ENCODE measurements at regions not wholly inside any gene's neighbourhood (a gene's known extent, or its start where the extent isn't known, plus 50 kb on each side); places are given as distances from the start of the nearest gene placed in this dataset.
"Not testable (repeated sequence)": the region's sequence is repeated elsewhere in the genome, so short reads cannot be mapped to it uniquely, and the experiment has no call there.

DNA sequence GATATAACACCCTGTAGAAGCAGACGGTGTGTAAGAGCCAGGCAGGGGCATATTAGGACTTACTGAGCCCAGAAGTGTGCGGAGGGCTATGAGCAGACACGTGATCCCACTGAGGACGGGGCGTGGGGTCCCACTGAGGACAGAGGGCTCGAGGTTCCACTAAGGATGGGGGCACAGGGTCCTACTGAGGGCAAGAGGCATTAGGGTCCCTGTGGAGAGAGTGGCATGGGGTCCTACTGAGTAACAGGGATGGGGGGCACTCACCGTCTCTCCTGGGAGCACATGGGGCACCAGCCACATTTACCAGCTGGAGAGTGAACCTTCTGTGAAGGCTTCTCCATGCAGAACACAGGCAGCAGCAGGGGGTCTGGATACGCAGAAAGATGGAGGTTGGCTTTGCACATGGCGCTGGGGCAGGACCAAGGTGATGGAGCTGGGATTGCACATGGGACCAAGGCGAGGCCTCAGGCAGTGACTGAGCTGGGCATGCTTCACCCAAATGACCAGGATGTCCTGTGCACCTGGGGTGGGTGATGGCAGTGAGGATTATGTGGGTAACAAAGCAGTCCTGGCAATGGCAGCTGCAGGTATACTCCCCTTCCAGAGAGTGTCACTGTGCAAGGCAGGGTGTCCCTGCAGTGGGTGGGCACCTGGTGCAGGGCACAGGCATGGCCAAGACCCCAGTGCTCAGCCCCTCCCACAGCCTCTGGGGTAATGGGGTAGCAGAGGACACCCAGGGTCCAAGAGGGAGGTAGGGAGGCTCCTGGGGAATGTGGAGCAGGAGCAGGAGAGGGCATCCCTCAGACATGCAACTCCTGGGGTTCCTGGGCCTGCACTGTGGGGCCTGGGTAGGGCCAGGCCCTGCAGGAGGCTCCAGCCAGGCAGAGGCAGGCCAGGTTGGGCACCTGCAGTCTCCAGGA, 278.1 kb downstream of the TCERG1L start:
- no peak for DNase-seq

DNA sequence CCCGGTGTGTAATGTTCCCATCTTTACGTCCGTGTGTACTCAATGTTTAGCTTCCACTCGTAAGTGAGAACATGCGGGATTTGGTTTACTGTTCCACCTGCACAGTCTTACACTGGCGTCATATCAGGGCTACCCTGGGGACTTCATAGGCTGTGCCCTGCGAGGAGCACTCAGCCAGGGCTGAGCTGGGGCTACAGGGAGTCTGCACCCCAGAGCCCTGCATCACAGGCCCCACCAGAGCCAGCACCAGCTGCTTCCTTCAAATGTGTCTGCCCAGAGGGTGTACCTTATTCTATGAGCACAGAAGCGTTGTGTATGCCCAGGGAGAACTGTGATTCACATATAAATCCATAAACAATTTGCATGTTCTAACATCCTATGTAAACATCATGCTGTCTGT, 277.1 kb downstream of the TCERG1L start:
- DNase-seq, result no peak

DNA sequence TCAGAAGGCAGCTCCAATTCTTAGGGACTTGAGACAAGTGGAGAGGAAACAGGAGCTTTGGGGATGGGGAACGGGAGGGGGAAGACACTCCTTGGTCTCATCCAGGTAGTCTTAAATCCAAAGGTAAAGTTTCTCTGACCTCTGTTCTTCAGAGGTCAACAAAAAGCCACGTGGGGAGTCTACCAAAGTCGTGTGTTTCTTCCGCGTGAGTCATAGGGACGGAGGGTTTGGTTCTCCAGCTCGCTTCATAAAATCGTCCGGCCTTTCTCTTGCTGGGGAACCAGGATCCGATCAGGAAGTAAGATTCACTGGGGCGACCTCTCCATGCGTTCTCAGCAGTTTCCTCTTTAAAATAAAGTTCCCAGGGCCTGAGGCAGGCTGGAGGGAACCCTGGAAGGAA, 275.7 kb downstream of the TCERG1L start:
- DNase-seq, result no peak

DNA sequence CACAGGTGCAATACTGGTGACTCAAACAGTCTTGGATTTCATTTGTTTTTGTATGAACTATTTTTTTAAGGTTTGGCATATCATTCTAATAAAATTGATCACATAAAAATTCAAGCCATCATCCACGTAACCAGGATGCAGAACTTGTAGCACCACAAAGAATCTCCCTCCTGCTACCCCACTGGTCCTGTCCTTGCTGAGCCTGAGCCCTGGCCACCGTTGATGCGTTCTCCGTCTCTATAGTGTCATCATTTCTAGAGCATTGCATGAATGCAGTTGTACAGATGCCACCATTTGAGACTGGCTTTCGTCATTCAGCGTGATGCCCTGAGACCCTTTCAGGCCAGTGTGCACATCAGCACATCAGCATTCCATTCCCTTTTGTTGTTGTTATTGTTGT, 273.5 kb downstream of the TCERG1L start:
- no peak for DNase-seq

DNA sequence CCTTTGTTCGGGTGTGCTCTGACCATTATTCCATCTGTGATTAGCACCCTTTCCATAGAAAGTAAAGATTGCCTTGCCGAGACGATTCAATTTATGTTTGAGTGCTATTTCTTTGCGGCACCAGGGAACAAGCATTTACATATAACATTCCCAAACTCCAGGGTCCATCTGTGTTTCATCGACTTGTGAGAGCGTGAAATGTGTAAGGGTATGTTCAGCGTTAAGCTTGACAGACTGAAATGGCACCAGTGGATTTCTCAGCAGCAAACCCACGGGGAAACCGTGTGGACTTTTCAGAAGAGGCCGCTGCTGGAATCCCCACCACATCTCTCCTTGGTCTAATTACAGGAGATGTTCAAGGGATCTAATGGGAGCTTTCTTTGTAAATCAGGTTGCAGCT, 270.5 kb downstream of the TCERG1L start:
- no peak for DNase-seq

DNA sequence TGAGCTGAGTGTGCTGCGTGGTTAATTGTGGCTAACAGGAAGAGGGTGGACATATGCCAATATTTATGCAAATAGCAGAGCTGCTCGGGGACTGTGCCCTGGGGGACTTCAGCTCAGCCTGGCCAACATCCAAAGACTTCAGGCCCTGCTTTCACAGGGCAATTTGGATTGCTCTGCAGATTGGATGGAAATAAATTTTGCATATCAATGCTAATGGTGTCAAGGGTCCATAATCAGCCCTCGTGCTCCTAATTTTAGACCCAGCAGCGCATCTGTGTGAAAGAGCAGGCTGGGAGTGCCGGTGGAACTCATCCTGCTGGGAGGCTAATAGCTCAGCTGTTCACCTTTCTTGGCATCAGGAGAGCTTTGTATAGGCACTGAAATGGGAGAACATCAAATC, 270.1 kb downstream of the TCERG1L start:
- no peak for DNase-seq

DNA sequence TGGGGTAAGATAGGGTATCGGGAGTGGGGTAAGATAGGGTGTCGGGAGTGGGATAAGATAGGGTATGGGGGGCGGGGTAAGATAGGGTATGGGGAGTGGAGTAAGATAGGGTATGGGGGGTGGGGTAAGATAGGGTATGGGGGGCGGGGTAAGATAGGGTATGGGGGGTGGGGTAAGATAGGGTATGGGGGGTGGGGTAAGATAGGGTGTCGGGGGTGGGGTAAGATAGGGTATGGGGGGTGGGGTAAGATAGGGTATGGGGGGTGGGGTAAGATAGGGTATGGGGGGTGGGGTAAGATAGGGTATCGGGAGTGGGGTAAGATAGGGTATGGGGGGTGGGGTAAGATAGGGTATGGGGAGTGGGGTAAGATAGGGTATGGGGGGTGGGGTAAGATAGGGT, 269.5 kb downstream of the TCERG1L start:
- DNase-seq, result not testable (repeated sequence)

Data from hematopoietic multipotent progenitor cell treated with erythropoietin and hydrocortisone succinate and interleukin-3 and kit ligand, for 6 days (in vitro differentiated cells).